H1 (cell line): ENCODE measurements at regions not wholly inside any gene's neighbourhood (a gene's known extent, or its start where the extent isn't known, plus 50 kb on each side); places are given as distances from the start of the nearest gene placed in this dataset.

Experiments
- CTCF ChIA-PET: fragments of 300-600 bp; sonication (Branson Sonifier 250); formaldehyde crosslinking; loops from one replicate; lab custom pipeline; 2021; ENCODE audit not compliant: partially characterized antibody; lab: Charles Lee
- POLR2A ChIA-PET: fragments of 300-600 bp; sonication (Branson Sonifier 250); formaldehyde crosslinking; loops from one replicate; lab custom pipeline; 2021; ENCODE audit warnings: inconsistent platforms; ENCODE audit not compliant: partially characterized antibody; lab: Charles Lee
- DNase-seq, 2 experiments: peaks; one replicate each; pipeline versions ENCODE4 v3.0.0 to v3.0.0-alpha.2; 2010 to 2022; ENCODE audit warnings: low spot score in 2 of 2, low read depth in 1 of 2, mixed read lengths in 1 of 2
- FAIRE-seq: peaks from 2 replicates; lab custom pipeline; 2011; peaks lifted over from hg19 to GRCh38; lab: Jason Lieb, UNC
- H2AFZ ChIP-seq: 2 replicates; pipeline ENCODE4 v1.8.1; 2012; ENCODE audit warnings: low read length, inconsistent platforms
- H2AK5ac ChIP-seq: 2 replicates; pipeline ENCODE4 v1.6.1; 2013; ENCODE audit warnings: low read depth, low read length
- H2BK120ac ChIP-seq: replicated peaks from 2 replicates; pipeline ENCODE3; 2013; ENCODE audit warnings: low read depth, low read length, inconsistent platforms
- H2BK12ac ChIP-seq: 2 replicates; pipeline ENCODE4 v1.6.1; 2013; ENCODE audit warnings: low read depth, low read length
- H2BK15ac ChIP-seq: 2 replicates; pipeline ENCODE4 v1.6.1; 2013; ENCODE audit warnings: low read length
- H2BK20ac ChIP-seq: 2 replicates; pipeline ENCODE4 v1.6.1; 2013; ENCODE audit warnings: low read length
- H2BK5ac ChIP-seq: 2 replicates; pipeline ENCODE4 v1.6.1; 2013; ENCODE audit warnings: low read depth, low read length
- H3K14ac ChIP-seq: 2 replicates; pipeline ENCODE4 v1.6.1; 2013; ENCODE audit warnings: inconsistent platforms; ENCODE audit not compliant: insufficient read length
- H3K18ac ChIP-seq: 2 replicates; pipeline ENCODE4 v1.6.1; 2013; ENCODE audit warnings: low read length; ENCODE audit errors: extremely low read depth
- H3K23ac ChIP-seq: 2 replicates; pipeline ENCODE4 v1.6.1; 2013; ENCODE audit warnings: inconsistent platforms; ENCODE audit not compliant: insufficient read length
- H3K23me2 ChIP-seq: 2 replicates; pipeline ENCODE4 v1.6.1; 2013; ENCODE audit warnings: low read depth, low read length
- H3K27ac ChIP-seq: 2 replicates; pipeline ENCODE4 v1.6.1; 2011; ENCODE audit warnings: low read depth, low read length, inconsistent platforms
- H3K27me3 ChIP-seq, 4 experiments: replicated peaks in 1 of 4; 1 replicate in 1 of 4; 2 replicates in 3 of 4; pipeline versions ENCODE4 v1.6.1 to v1.8.1; 2011 to 2013; ENCODE audit warnings: low read length in 3 of 4, mild to moderate bottlenecking in 3 of 4, inconsistent platforms in 2 of 4, mixed read lengths in 2 of 4, moderate library complexity in 1 of 4; ENCODE audit not compliant: control insufficient read depth in 3 of 4, insufficient read depth in 3 of 4; ENCODE audit errors: extremely low read depth in 1 of 4
- H3K36me3 ChIP-seq, 4 experiments: 2 replicates each; pipeline versions ENCODE4 v1.6.1 to v1.8.1; 2011 to 2013; ENCODE audit warnings: mild to moderate bottlenecking in 4 of 4, low read length in 3 of 4, moderate library complexity in 2 of 4, control low read depth in 1 of 4, inconsistent platforms in 1 of 4; ENCODE audit not compliant: insufficient read depth in 4 of 4, control insufficient read depth in 2 of 4
- H3K4ac ChIP-seq: replicated peaks from 2 replicates; pipeline ENCODE3; 2013; ENCODE audit warnings: low read length, low read depth, mixed read lengths, inconsistent platforms; ENCODE audit not compliant: insufficient read length
- H3K4me1 ChIP-seq, 4 experiments: replicated peaks in 1 of 4; 1 replicate in 1 of 4; 2 replicates in 3 of 4; pipeline versions ENCODE4 v1.6.1 to v1.8.1; 2011 to 2013; ENCODE audit warnings: low read length in 3 of 4, inconsistent platforms in 2 of 4, mixed read lengths in 1 of 4; ENCODE audit not compliant: insufficient read depth in 4 of 4, control insufficient read depth in 3 of 4
- H3K4me2 ChIP-seq, 2 experiments: 2 replicates each; pipeline versions ENCODE4 v1.6.1 to v1.8.1; 2011 to 2013; ENCODE audit warnings: low read depth in 2 of 2, low read length in 2 of 2, control low read depth in 1 of 2, inconsistent platforms in 1 of 2, mild to moderate bottlenecking in 1 of 2; ENCODE audit not compliant: insufficient read depth in 1 of 2
- H3K4me3 ChIP-seq, 4 experiments: fragments of 200-600, 300-600 bp in 1 of 4; sonication (generic), shearing (Covaris generic), sonication (Bioruptor Twin) in 1 of 4; 2 replicates each; pipeline versions ENCODE4 v1.5.1 to v1.8.1; 2011 to 2016; ENCODE audit warnings: low read length in 4 of 4, low read depth in 3 of 4, control low read depth in 2 of 4, inconsistent platforms in 2 of 4, mild to moderate bottlenecking in 2 of 4, mixed read lengths in 1 of 4, moderate library complexity in 1 of 4; ENCODE audit not compliant: insufficient read depth in 2 of 4; ENCODE audit errors: extremely low read depth in 1 of 4
- H3K56ac ChIP-seq: replicated peaks from 2 replicates; pipeline ENCODE3; 2013; ENCODE audit warnings: low read depth, mild to moderate bottlenecking, mixed read lengths, low read length, inconsistent platforms; ENCODE audit not compliant: insufficient read length
- H3K79me1 ChIP-seq: 2 replicates; pipeline ENCODE4 v1.6.1; 2013; ENCODE audit warnings: low read depth, low read length, control low read depth
- H3K79me2 ChIP-seq, 2 experiments: 2 replicates each; pipeline versions ENCODE4 v1.6.1 to v1.8.1; 2012 to 2013; ENCODE audit warnings: low read length in 2 of 2, mild to moderate bottlenecking in 2 of 2, inconsistent platforms in 1 of 2; ENCODE audit not compliant: insufficient read depth in 2 of 2, control insufficient read depth in 1 of 2
- H3K9ac ChIP-seq, 4 experiments: replicated peaks in 1 of 4; 1 replicate in 1 of 4; 2 replicates in 3 of 4; pipeline versions ENCODE4 v1.6.1 to v1.8.1; 2011 to 2013; ENCODE audit warnings: low read depth in 3 of 4, low read length in 3 of 4, control low read depth in 2 of 4, mild to moderate bottlenecking in 2 of 4, moderate library complexity in 2 of 4, inconsistent platforms in 1 of 4; ENCODE audit errors: extremely low read depth in 1 of 4
- H3K9me3 ChIP-seq, 2 experiments: 2 replicates each; pipeline versions ENCODE4 v1.6.1 to v1.8.1; 2012 to 2013; ENCODE audit warnings: mild to moderate bottlenecking in 2 of 2, moderate library complexity in 2 of 2, control low read depth in 1 of 2, inconsistent platforms in 1 of 2, low read depth in 1 of 2, low read length in 1 of 2, mixed read lengths in 1 of 2; ENCODE audit not compliant: insufficient read depth in 2 of 2
- H4K20me1 ChIP-seq, 2 experiments: replicated peaks in 1 of 2; 2 replicates each; pipeline versions ENCODE3 to v1.8.1; 2011 to 2013; ENCODE audit warnings: inconsistent platforms in 2 of 2, low read length in 2 of 2, mild to moderate bottlenecking in 1 of 2; ENCODE audit not compliant: insufficient read depth in 2 of 2, control insufficient read depth in 1 of 2
- H4K5ac ChIP-seq: 2 replicates; pipeline ENCODE4 v1.6.1; 2013; ENCODE audit warnings: low read length, low read depth, mixed read lengths, inconsistent platforms; ENCODE audit not compliant: insufficient read length
- H4K8ac ChIP-seq: 2 replicates; pipeline ENCODE4 v1.8.0; 2013; ENCODE audit warnings: mild to moderate bottlenecking, moderate library complexity, low read length, inconsistent platforms; ENCODE audit not compliant: insufficient read depth; ENCODE audit errors: extremely low read depth
- H4K91ac ChIP-seq: replicated peaks from 2 replicates; pipeline ENCODE3; 2013; ENCODE audit warnings: low read length, mixed read lengths, inconsistent platforms; ENCODE audit not compliant: insufficient read length
- EGR1 ChIP-seq: IDR thresholded peaks from 2 replicates; pipeline ENCODE4 v1.6.1; 2011; ENCODE audit warnings: low read depth, low read length, borderline replicate concordance
- TAF7 ChIP-seq: optimal IDR thresholded peaks from 2 replicates; pipeline ENCODE3; 2011; ENCODE audit warnings: low read depth, mild to moderate bottlenecking, inconsistent platforms, low read length, moderate library complexity, borderline replicate concordance
- WGBS, 2 experiments: shearing (Covaris generic) in 1 of 2; methylation state at CpG; one replicate each; pipeline versions ENCODE4 v1.1.6 to v1.1.7; 2013 to 2015; ENCODE audit warnings: low lambda C conversion rate in 2 of 2, mixed read lengths in 2 of 2, inconsistent platforms in 1 of 2, low coverage in 1 of 2, missing lambda C conversion rate in 1 of 2; ENCODE audit not compliant: insufficient replicate concordance in 2 of 2, insufficient coverage in 1 of 2, insufficient read length in 1 of 2; ENCODE audit errors: extremely low coverage in 1 of 2, missing lambda C conversion rate in 1 of 2; 5-methylcytosine and 5-hydroxymethylcytosine counted together

- no peak for DNase-seq
Measured at GRCh38 chr12:77294016-77294415, 228.6 kb upstream of the E2F7 start.

More at GRCh38 chr12:77294016-77294415, 228.6 kb upstream of the E2F7 start:
- Histone ChIP-seq H4K91ac (no peak overlapping the region), H3K4me1 (no peaks in the 10 kb centered on the region), H3K23ac (no peak overlapping the region), H3K27me3 (no peaks in the 10 kb centered on the region), H2AFZ (no peak overlapping the region), H3K9ac (no peak overlapping the region), H3K14ac (no peak overlapping the region), H2BK5ac (no peak overlapping the region), H2AK5ac (no peak overlapping the region), H2BK20ac (no peak overlapping the region), H3K9me3 (no peaks in the 10 kb centered on the region), H3K4me2 (no peak overlapping the region), H3K18ac (no peak overlapping the region), H3K79me2 (no peaks in the 10 kb centered on the region), H3K27ac (no peak overlapping the region), H4K20me1 (no peaks in the 10 kb centered on the region), H3K23me2 (no peaks in the 10 kb centered on the region), H2BK12ac (no peak overlapping the region), H2BK15ac (no peak overlapping the region), H3K4me3 (no peak overlapping the region), H4K5ac (no peak overlapping the region), H3K36me3 (no peaks in the 10 kb centered on the region), H3K56ac (no peak overlapping the region), H3K79me1 (no peaks in the 10 kb centered on the region), H2BK120ac (no peak overlapping the region), H4K8ac (no peak overlapping the region), H3K4ac (no peak overlapping the region)
- FAIRE-seq = no peak
- CTCF ChIA-PET = no interaction called here
- POLR2A ChIA-PET = no interaction called here
- TF ChIP-seq EGR1 (no peak), TAF7 (no peak)
- 94% methylated on average over 1 of the region's 1 CpG; no CpG with 5 or more reads in 1 of the 2 experiments for WGBS, 2 experiments
